GM21390 (cell line): ENCODE measurements at regions not wholly inside any gene's neighbourhood (a gene's known extent, or its start where the extent isn't known, plus 50 kb on each side); places are given as distances from the start of the nearest gene placed in this dataset.
A peak's percentile ranks its signal among the peaks of the same experiment; 100 is the strongest.
"Not testable (repeated sequence)": the region's sequence is repeated elsewhere in the genome, so short reads cannot be mapped to it uniquely, and the experiment has no call there.

Source experiments
- ATAC-seq: cut with Tn5 transposase; IDR thresholded peaks from one replicate; pipeline ENCODE4 v1.9.1; 2021; ENCODE audit not compliant: unreplicated experiment

- ATAC-seq, result peak; percentile 97
Observed at GRCh38 chr12:75944097-75944904, 87.3 kb downstream of the PHLDA1 start.

- no peak for ATAC-seq
Observed at GRCh38 chr12:75943730-75944096, 87.9 kb downstream of the PHLDA1 start.

DNA sequence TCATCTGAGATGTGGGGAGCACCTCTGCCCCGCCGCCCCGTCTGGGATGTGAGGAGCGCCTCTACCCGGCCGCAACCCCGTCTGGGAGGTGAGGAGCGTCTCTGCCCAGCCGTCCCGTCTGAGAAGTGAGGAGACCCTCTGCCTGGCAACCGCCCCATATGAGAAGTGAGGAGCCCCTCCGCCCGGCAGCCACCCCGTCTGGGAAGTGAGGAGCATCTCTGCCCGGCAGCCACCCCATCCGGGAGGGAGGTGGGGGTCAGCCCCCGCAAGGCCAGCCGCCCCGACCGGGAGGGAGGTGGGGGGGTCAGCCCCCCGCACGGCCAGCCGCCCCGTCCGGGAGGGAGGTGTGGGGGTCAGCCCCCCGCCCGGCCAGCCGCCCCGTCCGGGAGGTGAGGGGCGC, 89.9 kb downstream of the PHLDA1 start:
- ATAC-seq, result not testable (repeated sequence)

DNA sequence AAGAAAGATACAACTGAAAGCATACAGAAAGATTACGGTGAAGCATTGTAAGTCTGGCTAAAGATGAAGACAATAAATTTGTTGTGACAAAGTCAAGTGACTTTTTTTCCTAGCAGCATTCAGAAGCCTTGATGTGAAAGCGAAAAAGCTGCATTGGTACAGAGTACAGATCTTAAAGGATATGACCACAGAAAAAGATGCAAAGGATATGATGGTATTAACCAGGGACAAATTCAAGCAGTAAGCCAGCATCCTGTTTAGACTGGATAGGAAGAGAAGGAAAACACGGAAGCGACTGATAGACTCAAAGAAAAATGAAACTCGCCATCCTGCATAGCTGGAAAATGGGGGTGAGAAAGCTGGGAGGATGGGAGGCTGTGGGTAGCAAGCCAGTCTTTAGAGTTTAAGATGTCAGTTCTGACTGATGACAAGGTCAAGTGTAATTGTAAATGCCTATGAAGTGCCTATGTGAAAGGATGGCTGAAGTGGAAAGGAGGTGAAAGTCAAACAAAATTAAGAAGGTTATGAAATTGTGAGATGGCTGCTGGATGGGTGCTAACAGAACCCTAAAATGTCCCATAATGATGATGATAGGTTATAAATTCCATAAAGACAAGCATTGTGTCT, 92.4 kb downstream of the PHLDA1 start:
- no peak for ATAC-seq

- ATAC-seq, result no peak
Observed at GRCh38 chr12:75938189-75938588, 93.4 kb downstream of the PHLDA1 start.

DNA sequence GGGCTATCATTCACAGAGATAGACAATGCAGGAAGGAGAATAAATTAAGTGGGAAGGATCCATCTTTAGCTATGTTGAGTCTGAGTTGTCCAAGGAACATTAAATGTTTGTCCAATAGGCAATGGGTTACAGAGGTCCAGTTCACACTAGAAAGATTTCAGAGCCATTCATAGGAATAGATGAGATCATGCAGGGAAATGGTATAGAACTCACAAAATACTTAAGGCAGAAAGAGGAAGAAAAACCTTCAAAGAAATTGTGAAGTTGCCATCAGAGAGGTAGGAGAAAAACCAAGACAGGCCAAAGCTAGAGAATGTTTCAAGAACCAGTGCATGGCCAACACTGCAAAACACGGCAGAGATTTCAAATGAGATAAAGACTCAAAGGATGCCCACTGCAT, 94.1 kb downstream of the PHLDA1 start:
- ATAC-seq, result no peak

GRCh38 chr12:75936515-75937440, 94.8 kb downstream of the PHLDA1 start:
- ATAC-seq, result no peak

DNA sequence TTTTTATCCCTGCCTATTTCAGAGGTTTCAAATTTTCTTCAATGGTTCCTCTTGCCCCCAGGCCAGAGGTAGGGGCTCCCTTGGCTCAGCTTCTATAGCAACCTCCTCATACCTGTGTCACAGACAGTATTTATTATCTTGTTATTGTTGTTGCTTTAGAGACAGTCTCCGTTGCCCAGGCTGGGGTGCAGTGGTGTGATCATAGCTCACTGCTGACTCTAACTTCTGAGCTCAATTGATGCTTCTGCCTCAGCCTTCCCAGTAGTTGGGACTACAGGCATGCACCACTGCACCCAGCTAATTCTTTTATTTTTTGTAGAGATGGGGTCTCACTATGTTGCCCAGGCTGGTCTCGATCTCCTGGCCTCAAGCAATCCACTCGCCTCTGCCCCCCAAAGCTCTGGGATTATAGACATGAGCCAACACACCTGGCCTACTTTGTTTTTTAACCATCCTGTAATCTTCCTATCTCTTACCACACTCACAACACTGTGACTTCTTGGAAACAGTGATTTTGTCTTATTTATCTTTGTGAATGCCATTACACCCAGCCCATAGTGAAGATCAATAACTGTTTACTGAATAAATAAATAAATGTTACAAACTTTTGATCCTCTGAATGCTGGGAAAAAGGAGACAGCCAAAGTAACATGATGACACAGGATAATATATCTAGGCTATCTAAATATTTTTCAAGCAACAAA, 95.9 kb downstream of the PHLDA1 start:
- ATAC-seq, result no peak

DNA sequence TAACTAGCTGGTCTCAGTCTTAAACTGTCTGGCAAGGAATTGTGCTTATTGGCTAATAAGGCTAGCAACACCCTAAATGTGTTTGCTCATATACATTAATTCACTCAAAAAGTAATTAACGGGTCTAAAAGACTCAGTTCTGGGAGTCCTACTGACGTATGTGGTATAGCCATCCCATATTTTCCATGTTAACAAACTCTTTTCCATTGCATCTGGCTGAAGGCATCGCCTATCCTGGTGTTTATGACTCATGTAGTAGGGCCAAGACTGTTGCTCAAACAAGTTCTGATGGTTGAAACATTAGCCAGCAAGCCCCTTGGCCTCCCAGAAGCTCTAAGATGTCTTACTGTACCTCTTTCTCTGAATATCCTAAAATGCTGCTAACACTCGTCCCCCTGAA, 98.5 kb downstream of the PHLDA1 start:
- no peak for ATAC-seq

DNA sequence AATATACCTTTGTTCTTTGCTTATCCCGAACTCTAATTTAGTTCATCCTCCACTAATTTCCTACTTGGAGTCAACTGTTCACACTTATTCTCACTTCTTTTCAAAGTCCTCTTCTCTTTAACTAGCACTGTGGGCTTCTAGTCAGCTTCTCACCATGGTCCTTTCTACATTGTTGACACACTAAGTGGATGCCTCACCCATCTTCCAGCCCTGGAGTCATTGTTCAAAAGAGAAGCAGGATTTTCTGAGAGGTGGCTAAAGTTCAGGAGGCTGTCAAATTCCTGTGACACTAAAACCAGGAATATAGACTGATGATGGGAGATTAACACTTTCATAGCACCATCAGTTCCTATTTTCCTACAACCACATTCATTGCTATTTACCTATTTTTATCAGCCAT, 99.3 kb downstream of the PHLDA1 start:
- ATAC-seq, result no peak

DNA sequence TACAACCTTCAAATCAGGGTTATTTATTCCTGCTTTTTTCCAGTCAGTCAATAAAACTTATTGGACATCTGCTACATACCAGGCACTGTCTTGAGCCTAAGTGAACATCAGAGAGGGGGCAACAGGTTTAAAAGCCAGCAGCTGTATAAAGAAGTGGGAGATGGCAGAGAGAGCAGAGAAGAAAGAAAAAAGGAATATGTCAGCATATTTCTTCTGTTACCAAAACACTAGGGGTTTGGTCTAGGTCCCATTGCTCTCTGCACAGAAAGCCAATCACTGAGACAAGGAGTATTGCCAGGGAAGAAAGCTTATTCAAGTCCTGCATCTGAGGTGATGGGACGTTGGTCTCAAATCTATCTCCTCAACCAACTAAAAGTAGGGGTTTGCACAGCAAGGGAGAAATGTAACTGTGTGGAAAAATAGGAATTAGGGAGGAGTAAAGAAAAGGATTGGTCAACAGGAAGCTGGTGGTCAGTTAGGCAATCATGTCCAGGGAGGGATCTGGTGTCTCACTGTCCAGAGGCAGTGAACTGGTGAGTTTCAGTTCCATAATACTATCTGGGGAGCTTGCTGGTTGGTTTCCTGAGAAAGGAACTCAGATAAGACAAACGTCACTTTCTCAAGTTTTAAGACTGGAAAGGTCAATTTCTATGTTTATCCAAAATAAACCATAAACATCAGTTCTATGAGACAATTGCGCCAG, 107.5 kb downstream of the PHLDA1 start:
- no peak for ATAC-seq

- ATAC-seq, result no peak
Observed at GRCh38 chr12:75922944-75923642, 108.5 kb downstream of the PHLDA1 start.

- no peak for ATAC-seq
Observed at GRCh38 chr12:75921622-75922289, 109.8 kb downstream of the PHLDA1 start.

DNA sequence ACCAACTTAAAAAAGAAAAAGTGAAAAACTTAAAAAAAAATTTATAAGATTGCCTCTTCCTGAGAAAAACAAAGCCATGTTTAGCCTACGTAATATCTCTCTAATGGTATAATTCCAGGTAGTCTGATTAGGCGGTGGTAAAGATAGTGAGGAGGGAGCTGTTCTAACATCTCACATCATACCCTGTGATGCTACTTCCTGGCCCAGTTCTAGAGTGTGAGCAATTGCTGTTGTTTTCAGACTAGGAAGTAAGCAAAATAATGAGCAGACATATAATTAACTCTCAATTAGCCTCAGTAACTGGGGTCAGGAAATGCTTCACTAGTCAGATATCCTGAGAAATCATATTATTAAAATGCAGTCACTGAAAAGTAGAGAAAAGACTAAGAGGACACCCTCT, 113.9 kb downstream of the PHLDA1 start:
- no peak for ATAC-seq

DNA sequence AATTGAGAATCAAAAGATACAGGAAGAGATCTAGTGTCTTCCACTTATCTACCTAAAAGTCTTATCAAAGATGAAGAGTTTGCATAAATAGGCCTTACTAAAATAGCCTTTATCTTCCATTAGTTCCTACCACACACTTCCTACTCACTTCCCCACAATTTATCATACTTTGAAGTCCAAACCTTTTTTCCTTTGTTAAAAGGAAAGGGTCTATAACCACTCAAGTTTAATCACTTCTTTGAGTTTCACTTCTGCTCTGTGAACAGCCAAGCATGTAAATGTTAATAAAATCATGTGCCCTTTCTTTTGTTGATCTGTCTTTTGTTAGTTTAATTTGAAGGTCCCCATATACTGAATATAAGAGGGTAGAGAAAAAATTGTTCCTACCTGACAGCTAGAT, 114.5 kb downstream of the PHLDA1 start:
- peak; percentile 81 for ATAC-seq

GRCh38 chr12:75913502-75914351, 117.8 kb downstream of the PHLDA1 start:
- no peak for ATAC-seq

DNA sequence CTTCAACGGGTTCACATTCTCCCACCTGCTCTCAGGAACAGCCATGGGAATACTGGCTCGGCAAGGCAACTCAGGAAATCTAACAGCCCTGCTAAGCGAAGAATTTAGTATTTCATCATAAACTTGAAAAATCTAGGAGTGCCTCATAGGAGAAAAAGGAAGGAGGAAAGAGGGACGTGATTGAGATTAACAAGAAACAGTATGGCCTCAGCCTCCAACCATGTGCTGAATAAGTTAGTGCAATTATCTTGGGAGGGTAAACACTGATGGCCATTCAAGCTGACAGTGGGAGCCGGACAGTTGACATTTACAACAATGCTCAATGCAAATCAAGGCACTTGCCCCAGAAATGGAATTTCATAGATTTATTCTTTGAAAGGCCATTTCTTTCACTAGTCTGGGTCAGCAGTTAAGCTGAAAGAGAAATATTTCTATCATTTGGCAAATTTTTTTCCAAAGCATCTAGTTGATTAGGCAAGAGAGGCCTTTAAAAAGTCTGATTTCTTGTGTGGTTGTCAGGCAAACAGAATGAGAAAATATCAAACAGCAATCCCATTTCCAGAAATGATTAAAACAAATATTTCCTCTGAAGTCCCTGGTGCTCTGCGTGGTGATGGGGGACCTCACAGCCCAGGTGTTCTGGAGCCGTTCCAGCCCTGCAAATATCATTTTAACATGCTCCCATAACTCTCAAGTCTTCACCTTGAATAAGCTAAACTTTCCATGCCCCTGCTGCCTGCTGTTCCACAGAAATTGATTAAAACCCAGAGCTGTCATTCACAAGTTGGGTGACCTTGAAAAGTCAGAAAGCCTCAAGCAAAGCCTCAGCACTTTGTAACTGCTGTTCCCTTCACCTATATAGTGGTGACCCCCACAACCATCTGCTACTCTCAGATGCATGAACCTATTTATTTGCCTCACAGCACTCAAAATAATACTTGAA, 121.6 kb downstream of the PHLDA1 start:
- ATAC-seq, result no peak
